ENCODE measurements at regions not wholly inside any gene's neighbourhood (a gene's known extent, or its start where the extent isn't known, plus 50 kb on each side); places are given as distances from the start of the nearest gene placed in this dataset.
"Not testable (repeated sequence)": the region's sequence is repeated elsewhere in the genome, so short reads cannot be mapped to it uniquely, and the experiment has no call there.

DNA sequence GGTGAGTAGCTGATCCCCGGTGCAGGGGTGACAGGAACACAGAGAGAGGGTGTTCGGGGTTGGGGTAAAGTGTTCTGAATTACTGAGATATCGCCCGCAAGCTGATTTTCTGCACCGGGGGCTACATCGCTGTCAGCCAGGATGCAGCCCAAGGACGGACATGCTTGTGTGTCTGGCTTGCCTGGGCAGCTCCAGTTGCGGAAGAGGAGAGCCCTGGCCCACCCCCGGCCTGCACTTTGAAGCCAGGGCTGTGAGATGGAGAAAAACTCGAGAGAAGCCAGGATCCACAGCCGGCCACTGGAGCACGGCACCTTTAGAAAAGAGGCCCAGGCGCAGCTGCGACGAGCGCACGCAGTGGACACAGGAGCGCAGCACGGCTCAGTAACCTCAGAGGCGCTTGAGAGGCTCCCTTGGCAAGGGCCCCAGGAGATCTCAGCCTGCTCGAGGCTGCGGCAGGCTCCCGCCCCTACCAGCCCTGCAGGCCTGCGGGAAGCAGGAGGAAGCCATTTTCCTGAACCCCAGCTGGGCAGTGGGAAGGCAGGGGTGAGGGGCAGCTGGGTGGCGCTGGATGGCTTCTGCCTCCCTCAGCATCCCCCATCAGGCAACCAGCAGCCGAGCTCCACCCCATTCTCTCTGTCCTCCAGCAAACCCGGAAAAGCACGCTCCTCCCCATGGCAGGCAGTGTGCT lies 59.2 kb downstream of the C9orf50 start:
- DNase-seq (ENCODE audit: low read depth) = no peak

DNA sequence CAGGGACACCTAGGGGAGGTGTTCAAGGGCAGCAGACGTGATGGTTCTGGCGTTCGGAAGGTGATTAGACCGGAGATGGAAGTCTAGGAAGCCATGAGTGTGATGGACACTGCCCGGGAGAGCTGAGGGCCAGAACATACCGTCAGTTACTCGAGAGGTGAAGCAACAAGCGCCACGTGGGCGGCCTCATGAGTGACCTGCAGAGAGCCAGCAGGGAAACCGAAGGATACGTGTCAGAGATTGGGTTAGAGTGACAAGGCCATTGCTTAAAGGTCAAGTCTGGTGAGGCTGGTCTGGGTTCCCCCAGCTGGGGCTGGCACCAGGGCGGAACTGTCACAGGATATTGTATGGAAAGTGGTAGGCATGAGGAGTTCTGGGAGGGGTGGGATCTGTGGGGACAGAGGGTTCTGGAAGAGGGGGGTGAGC lies 60.0 kb downstream of the C9orf50 start:
- no peak for DNase-seq (ENCODE audit: low read depth)

DNA sequence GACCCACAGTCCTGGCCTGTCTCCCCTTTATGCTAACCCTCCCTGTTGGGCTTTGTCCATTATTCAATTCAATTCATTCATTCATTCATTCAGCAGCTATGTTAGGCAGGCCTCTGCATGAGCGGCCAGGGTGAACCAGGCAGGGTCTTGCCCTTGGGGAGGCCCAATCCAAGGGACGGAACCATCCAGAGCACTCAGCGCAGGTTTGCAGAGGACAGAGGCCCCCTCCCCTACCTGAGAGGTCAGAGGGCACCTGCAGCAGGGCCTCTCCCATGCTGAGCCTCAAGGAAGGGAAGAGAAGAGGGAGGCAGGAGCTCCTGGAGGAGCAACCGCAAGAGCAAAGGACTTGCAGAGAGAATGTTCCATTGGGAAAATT lies 61.4 kb downstream of the C9orf50 start:
- DNase-seq (ENCODE audit: low read depth) = no peak

- DNase-seq (ENCODE audit: low read depth) = no peak
Measured at GRCh38 chr9:129558551-129559505, 62.1 kb downstream of the C9orf50 start.

DNA sequence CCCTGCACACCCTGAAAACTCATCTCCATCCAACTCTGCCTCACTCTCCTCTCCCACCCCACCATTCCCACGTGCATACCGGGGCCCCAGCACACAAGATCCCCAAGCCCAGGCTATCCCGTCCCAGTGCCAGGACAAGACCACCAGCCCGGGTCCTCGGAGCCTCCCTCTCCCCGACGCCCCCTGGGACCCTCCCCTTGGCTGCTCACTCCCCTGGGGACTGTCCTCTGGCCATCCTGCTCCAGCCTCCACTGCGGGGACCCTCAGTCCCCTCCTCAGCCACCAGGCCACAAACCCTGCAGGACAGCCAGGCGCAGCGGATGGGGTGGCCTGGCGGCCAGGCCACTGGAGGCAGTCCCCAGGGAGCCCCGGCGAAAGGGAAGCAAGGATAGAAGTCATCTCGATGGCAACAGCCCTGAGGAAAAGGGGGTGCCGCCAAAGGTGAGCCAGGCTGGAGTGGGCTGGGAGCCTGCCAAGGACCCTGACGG lies 62.8 kb downstream of the C9orf50 start:
- no peak for DNase-seq (ENCODE audit: low read depth)

DNA sequence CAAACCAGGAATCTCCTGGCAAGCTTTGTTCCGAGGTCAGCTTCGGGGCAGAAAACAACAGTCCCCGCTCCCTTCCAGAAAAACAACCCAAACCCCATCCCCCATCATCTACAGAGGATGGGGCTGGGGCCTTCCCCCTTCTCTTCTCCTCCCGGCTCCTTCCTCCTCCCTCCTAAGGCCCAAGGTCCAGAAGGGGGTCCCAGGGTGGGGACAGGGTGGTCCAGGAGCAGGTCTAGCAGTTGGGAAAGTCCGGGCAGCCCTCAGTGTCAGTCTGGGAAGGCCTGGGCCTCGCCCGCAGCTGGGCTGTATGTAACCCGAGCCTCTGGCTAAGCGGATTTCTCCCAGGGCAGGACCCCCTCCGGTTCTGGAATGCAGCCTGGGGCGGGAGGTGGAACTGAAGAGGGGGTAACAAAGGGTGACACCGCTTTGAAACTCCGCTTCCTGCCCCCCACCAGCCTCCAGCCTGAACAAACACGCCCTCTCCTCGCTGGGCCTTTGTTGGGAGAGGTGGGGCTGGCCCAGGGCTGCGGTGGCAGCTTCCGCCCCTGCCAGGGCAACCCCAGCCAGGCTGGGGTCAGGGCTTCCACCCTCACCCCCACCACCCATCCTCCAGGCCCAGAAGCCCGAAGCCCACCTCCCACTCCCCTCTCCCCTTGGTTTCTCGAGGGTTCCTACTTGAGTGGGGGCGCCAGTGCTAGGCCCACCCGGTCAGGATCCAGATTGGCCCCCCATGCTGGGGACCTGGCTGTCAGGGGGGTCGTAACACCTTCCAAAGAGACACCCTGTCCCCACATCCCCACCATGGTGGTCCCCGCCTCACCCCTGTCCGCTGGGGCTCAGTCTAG lies 63.5 kb downstream of the C9orf50 start:
- DNase-seq (ENCODE audit: low read depth) = no peak

- DNase-seq (ENCODE audit: low read depth) = no peak
Measured at GRCh38 chr9:129556491-129557191, 64.3 kb downstream of the C9orf50 start.

GRCh38 chr9:129555512-129556215 lies 65.2 kb downstream of the C9orf50 start:
- DNase-seq (ENCODE audit: low read depth) = no peak

- DNase-seq (ENCODE audit: low read depth) = no peak
Measured at GRCh38 chr9:129554649-129555048, 66.3 kb downstream of the C9orf50 start.

- no peak for DNase-seq (ENCODE audit: low read depth)
Measured at GRCh38 chr9:129553277-129553676, 67.6 kb downstream of the C9orf50 start.

GRCh38 chr9:129552064-129552463 lies 68.8 kb downstream of the C9orf50 start:
- no peak for DNase-seq (ENCODE audit: low read depth)

- no peak for DNase-seq (ENCODE audit: low read depth)
Measured at GRCh38 chr9:129551393-129551973, 69.4 kb downstream of the C9orf50 start.

DNA sequence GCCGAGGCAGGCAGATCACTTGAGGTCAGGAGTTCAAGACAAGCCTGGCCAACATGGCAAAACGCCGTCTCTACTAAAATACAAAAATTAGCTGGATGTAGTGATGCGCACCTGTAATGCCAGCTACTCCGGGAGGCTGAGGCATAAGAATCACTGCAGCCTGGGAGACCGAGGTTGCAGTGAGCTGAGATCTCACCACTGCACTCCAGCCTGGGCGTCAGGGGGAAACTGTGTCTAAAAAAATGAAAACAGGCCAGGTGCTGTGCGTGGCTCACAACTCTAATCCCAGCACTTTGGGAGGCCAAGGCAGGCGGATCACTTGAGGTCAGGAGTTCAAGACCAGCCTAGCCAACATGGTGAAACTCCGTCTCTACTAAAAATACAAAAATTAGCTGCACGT lies 69.9 kb downstream of the C9orf50 start:
- not testable (repeated sequence) for DNase-seq (ENCODE audit: low read depth)

DNA sequence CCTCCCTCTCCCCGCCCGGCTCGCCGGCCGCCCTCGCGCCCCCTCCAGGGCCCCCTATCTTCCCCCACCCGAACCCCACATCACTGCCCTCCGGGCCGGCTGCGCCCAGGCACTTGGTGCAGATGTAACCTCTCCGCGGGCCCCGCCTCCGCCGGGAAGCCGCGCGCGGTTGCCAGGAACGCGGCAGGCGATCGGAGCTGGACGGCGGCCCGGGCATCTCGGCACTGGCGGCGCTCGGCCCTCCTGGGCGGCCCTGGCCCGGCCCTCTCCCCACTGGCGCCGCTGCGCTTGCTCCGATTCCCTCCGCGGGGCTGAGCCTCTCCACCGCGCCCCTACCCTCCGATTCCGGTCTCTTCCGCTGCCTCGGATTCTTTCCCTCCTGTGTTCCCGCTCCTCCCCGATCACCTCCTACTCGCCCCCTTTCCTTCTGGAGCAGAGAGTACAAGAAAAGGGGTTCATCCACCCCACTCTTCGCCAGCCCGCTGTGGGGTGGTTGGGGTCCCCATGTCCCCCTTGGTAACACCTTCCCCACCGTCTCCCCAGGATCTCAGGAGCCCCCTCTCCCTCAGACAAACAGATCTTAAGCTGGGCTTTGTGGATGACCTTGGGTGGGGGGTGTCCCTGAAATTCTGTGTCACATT lies 70.6 kb downstream of the C9orf50 start:
- DNase-seq (ENCODE audit: low read depth) = no peak

- DNase-seq (ENCODE audit: low read depth) = no peak
Measured at GRCh38 chr9:129549684-129550083, 71.2 kb downstream of the C9orf50 start.

DNA sequence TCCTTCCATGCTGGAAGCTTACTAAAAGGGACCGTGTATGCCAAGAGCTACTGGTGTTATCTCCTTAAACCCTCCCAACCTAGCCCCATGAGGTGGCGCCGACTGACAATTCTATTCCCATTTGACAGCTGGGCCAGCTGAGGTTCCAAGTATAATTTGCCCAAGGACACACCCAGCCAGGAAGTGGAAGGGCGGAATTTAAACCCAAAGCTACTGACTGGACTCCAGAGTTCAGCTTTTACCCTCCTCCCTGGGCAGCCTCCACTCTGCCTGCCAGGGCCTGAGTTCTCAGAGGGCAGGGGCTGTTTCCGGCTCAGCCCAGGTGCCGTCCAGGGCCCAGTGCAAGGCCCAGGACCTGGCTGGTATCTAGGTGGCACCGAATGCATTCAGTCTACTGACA lies 71.8 kb downstream of the C9orf50 start:
- DNase-seq (ENCODE audit: low read depth) = no peak

DNA sequence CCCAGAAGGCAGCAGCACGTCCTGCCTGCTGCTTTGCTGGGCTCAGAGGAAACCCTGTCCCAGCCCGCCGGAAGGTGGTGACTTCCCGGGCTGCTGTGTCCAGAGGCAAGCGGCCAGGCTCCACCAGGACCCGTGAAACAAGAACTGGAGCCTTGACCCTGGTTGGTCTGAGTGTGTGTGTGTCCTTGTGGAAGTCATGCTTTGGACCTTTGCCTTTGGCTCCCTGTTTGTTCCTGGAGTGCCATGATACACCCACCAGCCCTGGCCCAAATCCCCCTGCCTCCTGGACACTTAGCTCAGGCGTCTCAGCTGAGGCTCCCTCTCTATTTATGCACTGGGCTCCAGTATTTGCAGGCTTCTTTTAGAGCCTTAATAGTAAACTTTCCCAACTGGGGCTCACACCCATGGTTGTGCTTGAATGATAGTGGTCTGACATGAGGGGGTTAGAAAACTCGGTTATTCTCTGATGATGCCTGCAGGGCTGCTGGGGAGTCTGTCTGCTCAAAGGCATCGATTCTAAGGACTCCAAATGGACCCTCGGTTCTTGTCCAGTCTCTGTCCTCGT lies 72.2 kb downstream of the C9orf50 start:
- DNase-seq (ENCODE audit: low read depth) = no peak

- no peak for DNase-seq (ENCODE audit: low read depth)
Measured at GRCh38 chr9:129547869-129548570, 72.9 kb downstream of the C9orf50 start.

GRCh38 chr9:129547063-129547462 lies 73.8 kb downstream of the C9orf50 start:
- DNase-seq (ENCODE audit: low read depth) = no peak

Data from activated T-helper 9 cell treated with anti-CD3 and anti-CD28 coated beads, Interleukin-2, amount 50 U/mL, for 16 hours (primary cell).